Dermis blood vessel endothelial cell (primary cell): ENCODE measurements at regions not wholly inside any gene's neighbourhood (a gene's known extent, or its start where the extent isn't known, plus 50 kb on each side); places are given as distances from the start of the nearest gene placed in this dataset.

ENCODE experiments used
- DNase-seq: peaks from one replicate; pipeline ENCODE4 v3.0.0; 2010

- no peak for DNase-seq
These were observed 145.2 kb upstream of the ETS2 start for GRCh38 chr21:38660333-38661196.

GRCh38 chr21:38661197-38661871 is 144.4 kb upstream of the ETS2 start:
- DNase-seq, result peak; percentile 6

- no peak for DNase-seq
These were observed 143.7 kb upstream of the ETS2 start for GRCh38 chr21:38661889-38662568.

GRCh38 chr21:38663282-38663681 is 142.4 kb upstream of the ETS2 start:
- no peak for DNase-seq

- DNase-seq, result no peak
These were observed 141.4 kb upstream of the ETS2 start for GRCh38 chr21:38664315-38664714.

GRCh38 chr21:38664841-38665240 is 140.9 kb upstream of the ETS2 start:
- no peak for DNase-seq

- DNase-seq, result no peak
These were observed 138.3 kb upstream of the ETS2 start for GRCh38 chr21:38667291-38667870.

GRCh38 chr21:38668067-38668466 is 137.7 kb upstream of the ETS2 start:
- DNase-seq, result no peak

GRCh38 chr21:38668541-38668940 is 137.2 kb upstream of the ETS2 start:
- DNase-seq, result no peak

- DNase-seq, result peak; percentile 66
These were observed 136.5 kb upstream of the ETS2 start for GRCh38 chr21:38669186-38669585.

- DNase-seq, result no peak
These were observed 134.9 kb upstream of the ETS2 start for GRCh38 chr21:38670861-38671260.

- DNase-seq, result no peak
These were observed 134.0 kb upstream of the ETS2 start for GRCh38 chr21:38671773-38672172.

- DNase-seq, result no peak
These were observed 130.4 kb upstream of the ETS2 start for GRCh38 chr21:38675182-38675824.

- DNase-seq, result no peak
These were observed 126.9 kb upstream of the ETS2 start for GRCh38 chr21:38678827-38679226.

GRCh38 chr21:38679534-38679933 is 126.2 kb upstream of the ETS2 start:
- DNase-seq, result peak; percentile 75

GRCh38 chr21:38680401-38680800 is 125.3 kb upstream of the ETS2 start:
- peak; percentile 5 for DNase-seq

GRCh38 chr21:38683222-38683621 is 122.5 kb upstream of the ETS2 start:
- DNase-seq, result no peak

- DNase-seq, result no peak
These were observed 117.7 kb upstream of the ETS2 start for GRCh38 chr21:38688068-38688467.

GRCh38 chr21:38691631-38692030 is 114.1 kb upstream of the ETS2 start:
- peak; percentile 20 for DNase-seq

GRCh38 chr21:38696579-38696978 is 109.2 kb upstream of the ETS2 start:
- DNase-seq, result no peak

- no peak for DNase-seq
These were observed 106.7 kb upstream of the ETS2 start for GRCh38 chr21:38699048-38699447.

- DNase-seq, result no peak
These were observed 103.5 kb upstream of the ETS2 start for GRCh38 chr21:38702196-38702595.

- no peak for DNase-seq
These were observed 95.9 kb upstream of the ETS2 start for GRCh38 chr21:38709876-38710275.
